Gastroesophageal sphincter (tissue), 3 donors: ENCODE measurements at regions not wholly inside any gene's neighbourhood (a gene's known extent, or its start where the extent isn't known, plus 50 kb on each side); places are given as distances from the start of the nearest gene placed in this dataset.

Experiments
- CTCF ChIP-seq, 4 experiments: fragments of 200-600 bp in 2 of 4; fragments of 450-650 bp in 2 of 4; sonication (generic) in 1 of 4; IDR thresholded peaks; one replicate each; pipeline ENCODE4 v1.5.1; 2017 to 2019; ENCODE audit warnings: antibody characterized with exemption in 4 of 4, mild to moderate bottlenecking in 2 of 4, moderate library complexity in 2 of 4
- EP300 ChIP-seq: sonication (generic); formaldehyde crosslinking; IDR thresholded peaks from one replicate; pipeline ENCODE4 v1.6.1; 2017; ENCODE audit warnings: antibody characterized with exemption, mild to moderate bottlenecking
- POLR2AphosphoS5 ChIP-seq: sonication (generic); formaldehyde crosslinking; IDR thresholded peaks from one replicate; pipeline ENCODE4 v1.6.1; 2017; ENCODE audit warnings: antibody characterized with exemption

GRCh38 chr6:66522864-66523263 is 815.8 kb upstream of the EYS start:
- TF ChIP-seq EP300 = no peak
- TF ChIP-seq CTCF (IDR thresholded peaks at IDR 0.05) = no peak
- no peak for TF ChIP-seq POLR2AphosphoS5
